ENCODE measurements at regions not wholly inside any gene's neighbourhood (a gene's known extent, or its start where the extent isn't known, plus 50 kb on each side); places are given as distances from the start of the nearest gene placed in this dataset.
"Not testable (repeated sequence)": the region's sequence is repeated elsewhere in the genome, so short reads cannot be mapped to it uniquely, and the experiment has no call there.

GRCh38 chr7:51428217-51428887 is 111.7 kb upstream of the COBL start:
- H3F3A ChIP-seq (ENCODE audit: control insufficient read depth, insufficient read depth): no peaks in the 10 kb centered on the region
- no peaks in the 10 kb centered on the region for H4K20me1 ChIP-seq (ENCODE audit: control insufficient read depth, insufficient read depth, low read depth, low read length)
- no peaks in the 10 kb centered on the region for H3K79me2 ChIP-seq (ENCODE audit: control insufficient read depth, low read length)
- H3K27me3 ChIP-seq (ENCODE audit: control insufficient read depth, low read length): no peaks in the 10 kb centered on the region
- TF ChIP-seq, protein P1, sequence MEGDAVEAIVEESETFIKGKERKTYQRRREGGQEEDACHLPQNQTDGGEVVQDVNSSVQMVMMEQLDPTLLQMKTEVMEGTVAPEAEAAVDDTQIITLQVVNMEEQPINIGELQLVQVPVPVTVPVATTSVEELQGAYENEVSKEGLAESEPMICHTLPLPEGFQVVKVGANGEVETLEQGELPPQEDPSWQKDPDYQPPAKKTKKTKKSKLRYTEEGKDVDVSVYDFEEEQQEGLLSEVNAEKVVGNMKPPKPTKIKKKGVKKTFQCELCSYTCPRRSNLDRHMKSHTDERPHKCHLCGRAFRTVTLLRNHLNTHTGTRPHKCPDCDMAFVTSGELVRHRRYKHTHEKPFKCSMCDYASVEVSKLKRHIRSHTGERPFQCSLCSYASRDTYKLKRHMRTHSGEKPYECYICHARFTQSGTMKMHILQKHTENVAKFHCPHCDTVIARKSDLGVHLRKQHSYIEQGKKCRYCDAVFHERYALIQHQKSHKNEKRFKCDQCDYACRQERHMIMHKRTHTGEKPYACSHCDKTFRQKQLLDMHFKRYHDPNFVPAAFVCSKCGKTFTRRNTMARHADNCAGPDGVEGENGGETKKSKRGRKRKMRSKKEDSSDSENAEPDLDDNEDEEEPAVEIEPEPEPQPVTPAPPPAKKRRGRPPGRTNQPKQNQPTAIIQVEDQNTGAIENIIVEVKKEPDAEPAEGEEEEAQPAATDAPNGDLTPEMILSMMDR (IDR thresholded peaks at IDR 0.05; ENCODE audit: low read depth, low read length, poor library complexity, severe bottlenecking): peak; percentile 22
- no peak for TF ChIP-seq EZH2phosphoT487 (IDR thresholded peaks at IDR 0.05; ENCODE audit: borderline replicate concordance, low read length)
- no peaks in the 10 kb centered on the region for H3K4me1 ChIP-seq (ENCODE audit: control insufficient read depth, low read length)
- H3K27ac ChIP-seq (ENCODE audit: low read depth, low read length): no peak overlapping the region
- H3K4me3 ChIP-seq (ENCODE audit: low read length): no peak overlapping the region
- H3K4me2 ChIP-seq (ENCODE audit: low read length): no peak overlapping the region
- H3K9me3 ChIP-seq (ENCODE audit: control insufficient read depth, insufficient read depth, low read length): no peaks in the 10 kb centered on the region
- no peaks in the 10 kb centered on the region for H3K9me2 ChIP-seq (replicated peaks; ENCODE audit: control insufficient read depth, low read length)
- H3K36me3 ChIP-seq (ENCODE audit: control insufficient read depth, low read length): no peaks in the 10 kb centered on the region

GRCh38 chr7:51426163-51426562 is 109.6 kb upstream of the COBL start:
- Histone ChIP-seq H4K20me1 (ENCODE audit: control insufficient read depth, insufficient read depth, low read depth, low read length) (no peaks in the 10 kb centered on the region), H3K27ac (ENCODE audit: low read depth, low read length) (no peak overlapping the region), H3K4me2 (ENCODE audit: low read length) (no peak overlapping the region), H3F3A (ENCODE audit: control insufficient read depth, insufficient read depth) (no peaks in the 10 kb centered on the region), H3K79me2 (ENCODE audit: control insufficient read depth, low read length) (no peaks in the 10 kb centered on the region), H3K4me1 (ENCODE audit: control insufficient read depth, low read length) (no peaks in the 10 kb centered on the region), H3K9me3 (ENCODE audit: control insufficient read depth, insufficient read depth, low read length) (no peaks in the 10 kb centered on the region), H3K4me3 (ENCODE audit: low read length) (no peak overlapping the region), H3K36me3 (ENCODE audit: control insufficient read depth, low read length) (no peaks in the 10 kb centered on the region), H3K27me3 (ENCODE audit: control insufficient read depth, low read length) (no peaks in the 10 kb centered on the region), H3K9me2 (replicated peaks; ENCODE audit: control insufficient read depth, low read length) (no peaks in the 10 kb centered on the region)
- no peak for TF ChIP-seq EZH2phosphoT487 (IDR thresholded peaks at IDR 0.05; ENCODE audit: borderline replicate concordance, low read length)
- TF ChIP-seq, protein P1 (IDR thresholded peaks at IDR 0.05; ENCODE audit: low read depth, low read length, poor library complexity, severe bottlenecking): no peak

GRCh38 chr7:51409934-51410333 is 93.3 kb upstream of the COBL start:
- not testable (repeated sequence) for H3K79me2 ChIP-seq (ENCODE audit: control insufficient read depth, low read length); H3K27ac ChIP-seq (ENCODE audit: low read depth, low read length); H3K36me3 ChIP-seq (ENCODE audit: control insufficient read depth, low read length); H4K20me1 ChIP-seq (ENCODE audit: control insufficient read depth, insufficient read depth, low read depth, low read length); H3F3A ChIP-seq (ENCODE audit: control insufficient read depth, insufficient read depth); H3K27me3 ChIP-seq (ENCODE audit: control insufficient read depth, low read length); H3K4me1 ChIP-seq (ENCODE audit: control insufficient read depth, low read length); H3K4me3 ChIP-seq (ENCODE audit: low read length); H3K9me2 ChIP-seq (replicated peaks; ENCODE audit: control insufficient read depth, low read length); H3K4me2 ChIP-seq (ENCODE audit: low read length); H3K9me3 ChIP-seq (ENCODE audit: control insufficient read depth, insufficient read depth, low read length)

DNA sequence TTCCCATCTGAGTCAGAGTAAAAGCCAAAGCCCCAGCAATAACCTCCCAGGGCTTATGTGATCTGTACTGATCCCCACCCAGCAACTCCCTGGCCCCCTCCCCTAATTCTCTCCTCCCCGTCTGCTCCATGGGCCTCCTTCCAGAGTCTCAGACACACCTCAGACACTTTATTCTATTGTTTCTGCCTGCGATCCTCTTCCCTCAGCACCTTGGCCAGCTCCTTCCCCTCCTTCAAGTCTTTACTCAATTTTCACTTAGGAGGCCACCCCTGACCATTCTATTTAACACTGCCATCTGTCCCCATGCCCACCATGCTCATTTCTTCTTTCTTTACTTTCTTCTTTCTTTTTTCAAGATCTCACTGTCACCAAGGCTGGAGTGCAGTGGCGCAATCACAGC is 81.0 kb upstream of the COBL start:
- H3K27ac ChIP-seq (ENCODE audit: low read depth, low read length); H3K4me2 ChIP-seq (ENCODE audit: low read length); H3K4me1 ChIP-seq (ENCODE audit: control insufficient read depth, low read length); H3K9me3 ChIP-seq (ENCODE audit: control insufficient read depth, insufficient read depth, low read length); H3F3A ChIP-seq (ENCODE audit: control insufficient read depth, insufficient read depth); H3K4me3 ChIP-seq (ENCODE audit: low read length); H3K9me2 ChIP-seq (replicated peaks; ENCODE audit: control insufficient read depth, low read length); H3K79me2 ChIP-seq (ENCODE audit: control insufficient read depth, low read length); H4K20me1 ChIP-seq (ENCODE audit: control insufficient read depth, insufficient read depth, low read depth, low read length); H3K36me3 ChIP-seq (ENCODE audit: control insufficient read depth, low read length); H3K27me3 ChIP-seq (ENCODE audit: control insufficient read depth, low read length): not testable (repeated sequence)

DNA sequence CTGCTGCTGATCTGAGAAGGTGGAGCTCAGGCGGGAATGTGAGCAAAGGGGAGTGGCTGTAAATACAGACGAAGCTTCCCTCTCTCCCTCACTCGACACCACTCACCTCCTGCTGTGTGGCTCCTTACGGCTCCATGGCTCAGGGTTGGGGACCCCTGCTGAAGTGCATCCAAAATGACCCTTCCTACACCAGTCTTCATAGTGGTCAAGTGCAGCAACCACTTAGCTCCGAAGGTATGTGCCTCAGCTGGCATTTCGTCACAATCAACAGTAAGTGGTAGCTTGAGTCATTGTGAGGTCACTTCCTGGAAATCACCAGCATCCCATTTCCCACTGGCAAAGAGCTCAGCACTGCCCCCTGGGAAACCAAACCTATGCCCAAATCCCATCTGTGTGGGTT is 76.4 kb upstream of the COBL start:
- H3K9me3 ChIP-seq (ENCODE audit: control insufficient read depth, insufficient read depth, low read length); H3K27me3 ChIP-seq (ENCODE audit: control insufficient read depth, low read length); H4K20me1 ChIP-seq (ENCODE audit: control insufficient read depth, insufficient read depth, low read depth, low read length); H3K4me1 ChIP-seq (ENCODE audit: control insufficient read depth, low read length); H3K79me2 ChIP-seq (ENCODE audit: control insufficient read depth, low read length); H3K36me3 ChIP-seq (ENCODE audit: control insufficient read depth, low read length); H3K4me3 ChIP-seq (ENCODE audit: low read length); H3K9me2 ChIP-seq (replicated peaks; ENCODE audit: control insufficient read depth, low read length); H3K27ac ChIP-seq (ENCODE audit: low read depth, low read length); H3F3A ChIP-seq (ENCODE audit: control insufficient read depth, insufficient read depth); H3K4me2 ChIP-seq (ENCODE audit: low read length): not testable (repeated sequence)

GRCh38 chr7:51389952-51390351 is 73.3 kb upstream of the COBL start:
- H3K4me1 ChIP-seq (ENCODE audit: control insufficient read depth, low read length); H3K36me3 ChIP-seq (ENCODE audit: control insufficient read depth, low read length); H3K9me3 ChIP-seq (ENCODE audit: control insufficient read depth, insufficient read depth, low read length); H3K27ac ChIP-seq (ENCODE audit: low read depth, low read length); H3K27me3 ChIP-seq (ENCODE audit: control insufficient read depth, low read length); H4K20me1 ChIP-seq (ENCODE audit: control insufficient read depth, insufficient read depth, low read depth, low read length); H3K4me2 ChIP-seq (ENCODE audit: low read length); H3K4me3 ChIP-seq (ENCODE audit: low read length); H3K9me2 ChIP-seq (replicated peaks; ENCODE audit: control insufficient read depth, low read length); H3K79me2 ChIP-seq (ENCODE audit: control insufficient read depth, low read length); H3F3A ChIP-seq (ENCODE audit: control insufficient read depth, insufficient read depth): not testable (repeated sequence)

All from DOHH2 (cell line).